ENCODE measurements at regions not wholly inside any gene's neighbourhood (a gene's known extent, or its start where the extent isn't known, plus 50 kb on each side); places are given as distances from the start of the nearest gene placed in this dataset.

- ChIA-PET CTCF (no interaction called here), POLR2A (no interaction called here)
- no peak overlapping the region for H3K4me3 ChIP-seq (ENCODE audit: low read depth, low read length)
These were observed 191.3 kb upstream of the MYL2 start for GRCh38 chr12:111111681-111112080.

More at GRCh38 chr12:111111681-111112080, 191.3 kb upstream of the MYL2 start:
- no peaks in the 10 kb centered on the region for H3K9me3 ChIP-seq (ENCODE audit: control insufficient read depth, insufficient read depth, low read depth, low read length)
- no peak overlapping the region for H3K27ac ChIP-seq (ENCODE audit: extremely low read depth, low read depth, low read length)
- TF ChIP-seq ZNF362 (tag by site-specific recombination; IDR thresholded peaks at IDR 0.05): no peak
- TF ChIP-seq ZNF692 (tag by site-specific recombination; IDR thresholded peaks at IDR 0.05): no peak
- no peak for TF ChIP-seq ZNF530 (tag by site-specific recombination; IDR thresholded peaks at IDR 0.05; ENCODE audit: low read depth)
- no peak for TF ChIP-seq YY2 (tag by site-specific recombination; IDR thresholded peaks at IDR 0.05)
- TF ChIP-seq ZFP69B (tag by site-specific recombination; IDR thresholded peaks at IDR 0.05): no peak
- no peak for TF ChIP-seq ZNF501 (tag by site-specific recombination; IDR thresholded peaks at IDR 0.05)
- TF ChIP-seq KLF10 (tag by site-specific recombination; IDR thresholded peaks at IDR 0.05): no peak
- no peak for TF ChIP-seq BCL6B (tag by site-specific recombination; IDR thresholded peaks at IDR 0.05)
- TF ChIP-seq ZNF148 (tag by site-specific recombination; IDR thresholded peaks at IDR 0.05; ENCODE audit: borderline replicate concordance): no peak
- TF ChIP-seq PRDM4 (tag by site-specific recombination; IDR thresholded peaks at IDR 0.05): no peak
- no peak for TF ChIP-seq ZNF626 (tag by site-specific recombination; IDR thresholded peaks at IDR 0.05)
- TF ChIP-seq HOXA7 (CRISPR knock-in tag; IDR thresholded peaks at IDR 0.05; ENCODE audit: borderline replicate concordance): no peak
- TF ChIP-seq ZBTB21 (tag by site-specific recombination; IDR thresholded peaks at IDR 0.05): no peak
- no peak for TF ChIP-seq ZNF280C (tag by site-specific recombination; IDR thresholded peaks at IDR 0.05)
- TF ChIP-seq ZNF514 (tag by site-specific recombination; IDR thresholded peaks at IDR 0.05): no peak
- no peak for TF ChIP-seq ATF2 (tag by site-specific recombination; IDR thresholded peaks at IDR 0.05; ENCODE audit: low read depth)
- TF ChIP-seq ZIC2 (tag by site-specific recombination; IDR thresholded peaks at IDR 0.05): no peak
- no peak for TF ChIP-seq ZNF776 (tag by site-specific recombination; IDR thresholded peaks at IDR 0.05; ENCODE audit: borderline replicate concordance)
- no peak for TF ChIP-seq ZNF549 (tag by site-specific recombination; IDR thresholded peaks at IDR 0.05)
- H3K4me1 ChIP-seq (ENCODE audit: control insufficient read depth, insufficient read depth, low read length): no peaks in the 10 kb centered on the region
- H3K36me3 ChIP-seq (ENCODE audit: control insufficient read depth in 2 of 2, insufficient read depth in 1 of 2, low read length in 2 of 2): no peaks in the 10 kb centered on the region

All from HEK293 (cell line).